ENCODE measurements at regions not wholly inside any gene's neighbourhood (a gene's known extent, or its start where the extent isn't known, plus 50 kb on each side); places are given as distances from the start of the nearest gene placed in this dataset.

DNA sequence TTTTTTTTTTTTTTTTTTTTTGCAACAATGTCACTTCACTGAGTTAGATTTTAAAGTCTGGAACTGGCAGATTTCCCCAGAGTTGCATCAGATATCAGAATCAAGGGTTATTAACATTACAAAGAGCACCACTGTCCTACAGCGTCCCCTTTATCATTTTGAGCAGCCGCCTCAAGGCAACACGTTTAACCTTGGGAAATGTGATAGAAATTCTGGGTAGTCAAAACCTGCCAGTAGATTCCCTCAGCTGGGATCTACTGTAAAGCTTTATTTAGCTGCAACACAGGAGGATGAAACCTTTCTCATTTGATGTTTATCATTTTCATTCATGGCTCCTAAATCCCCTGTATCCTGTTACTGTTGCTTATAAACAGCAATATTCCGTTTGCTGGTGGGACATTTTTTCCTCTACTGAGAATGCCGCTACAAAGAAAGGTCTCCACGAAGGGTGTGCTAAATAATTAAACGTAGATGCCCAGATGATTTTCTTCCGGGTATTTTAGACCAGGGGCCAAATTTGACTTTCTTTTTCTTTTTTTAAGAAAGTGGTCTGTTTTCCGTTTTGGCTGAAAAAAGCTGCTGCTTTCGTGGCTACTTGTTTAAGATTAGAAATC is 436.1 kb upstream of the GOT2 start:
- no peak for DNase-seq (ENCODE audit: low read depth)
- H3K4me3 ChIP-seq (ENCODE audit: low read depth, low read length) = no peak overlapping the region
- TF ChIP-seq CTCF (IDR thresholded peaks at IDR 0.05; ENCODE audit: insufficient read depth, low read length, severe bottlenecking) = no peak
- no peaks in the 10 kb centered on the region for H3K36me3 ChIP-seq (ENCODE audit: control insufficient read depth, insufficient read depth, low read length)
- FAIRE-seq = no peak
- H3K27me3 ChIP-seq (ENCODE audit: control insufficient read depth, insufficient read depth, low read length) = no peaks in the 10 kb centered on the region

GRCh38 chr16:59169168-59169567 is 435.1 kb upstream of the GOT2 start:
- FAIRE-seq = no peak

DNA sequence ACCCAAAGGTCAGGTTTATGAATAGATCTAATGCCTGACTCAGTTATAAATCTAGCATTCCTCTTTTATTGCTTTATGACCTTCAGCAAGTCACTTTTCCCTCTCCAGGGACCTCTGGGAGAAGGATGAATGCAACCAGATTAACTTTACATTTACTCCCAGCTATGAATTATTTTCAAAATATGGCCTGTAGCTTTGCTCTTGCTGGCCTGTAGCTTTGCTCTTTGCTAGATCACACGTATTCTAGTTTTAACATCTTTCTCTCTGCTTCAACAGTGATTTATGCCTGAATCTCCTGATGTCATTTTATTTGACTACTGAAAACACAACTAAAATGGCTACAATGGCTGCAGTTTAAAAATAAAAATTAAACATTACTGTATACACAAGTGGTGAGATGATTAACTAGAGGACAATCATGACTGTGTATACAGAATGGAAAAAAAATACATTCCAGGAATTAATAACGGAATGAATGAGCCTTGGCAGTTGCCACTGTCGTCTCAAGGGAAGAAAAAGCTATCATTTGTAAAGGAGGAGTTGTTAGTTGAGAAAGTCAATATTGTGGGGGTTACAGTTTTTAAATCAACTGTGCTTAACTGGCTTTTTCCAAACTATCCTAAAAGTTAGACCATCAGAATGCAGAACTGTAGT is 434.5 kb upstream of the GOT2 start:
- H3K36me3 ChIP-seq (ENCODE audit: control insufficient read depth, insufficient read depth, low read length) = no peaks in the 10 kb centered on the region
- H3K4me3 ChIP-seq (ENCODE audit: low read depth, low read length) = no peak overlapping the region
- TF ChIP-seq CTCF (IDR thresholded peaks at IDR 0.05; ENCODE audit: insufficient read depth, low read length, severe bottlenecking) = no peak
- no peaks in the 10 kb centered on the region for H3K27me3 ChIP-seq (ENCODE audit: control insufficient read depth, insufficient read depth, low read length)
- DNase-seq (ENCODE audit: low read depth) (no peak), FAIRE-seq (no peak)

More at GRCh38 chr16:59169168-59169567, 435.1 kb upstream of the GOT2 start:
- TF ChIP-seq CTCF (IDR thresholded peaks at IDR 0.05; ENCODE audit: insufficient read depth, low read length, severe bottlenecking) = no peak
- Histone ChIP-seq H3K27me3 (ENCODE audit: control insufficient read depth, insufficient read depth, low read length) (no peaks in the 10 kb centered on the region), H3K36me3 (ENCODE audit: control insufficient read depth, insufficient read depth, low read length) (no peaks in the 10 kb centered on the region), H3K4me3 (ENCODE audit: low read depth, low read length) (no peak overlapping the region)
- peak; percentile 28 for DNase-seq (ENCODE audit: low read depth)

DNA sequence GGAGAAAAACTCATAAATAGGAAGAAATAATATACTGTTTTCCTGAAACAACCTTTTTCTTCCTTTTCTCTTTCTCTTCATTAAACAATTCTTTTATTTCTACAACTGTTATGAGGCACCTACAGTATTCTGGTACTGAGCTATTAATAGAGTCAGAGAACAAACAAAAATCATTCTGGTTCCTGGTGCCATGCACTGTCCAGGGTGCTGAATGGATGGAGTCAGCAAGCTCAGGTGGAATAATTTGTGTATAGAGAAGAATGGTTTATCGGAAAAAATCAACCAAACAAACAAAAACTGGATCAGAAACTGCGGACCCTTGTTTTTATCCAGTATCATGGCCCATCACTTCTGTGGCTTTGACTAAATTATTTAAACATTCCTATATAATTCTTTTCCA is 430.3 kb upstream of the GOT2 start:
- Histone ChIP-seq H3K4me3 (ENCODE audit: low read depth, low read length) (no peak overlapping the region), H3K27me3 (ENCODE audit: control insufficient read depth, insufficient read depth, low read length) (no peaks in the 10 kb centered on the region), H3K36me3 (ENCODE audit: control insufficient read depth, insufficient read depth, low read length) (no peaks in the 10 kb centered on the region)
- FAIRE-seq (no peak), DNase-seq (ENCODE audit: low read depth) (no peak)
- TF ChIP-seq CTCF (IDR thresholded peaks at IDR 0.05; ENCODE audit: insufficient read depth, low read length, severe bottlenecking) = no peak

- no peak for FAIRE-seq
- no peak for TF ChIP-seq CTCF (IDR thresholded peaks at IDR 0.05; ENCODE audit: insufficient read depth, low read length, severe bottlenecking)
- no peak for DNase-seq (ENCODE audit: low read depth)
- no peaks in the 10 kb centered on the region for H3K36me3 ChIP-seq (ENCODE audit: control insufficient read depth, insufficient read depth, low read length)
- no peak overlapping the region for H3K4me3 ChIP-seq (ENCODE audit: low read depth, low read length)
- H3K27me3 ChIP-seq (ENCODE audit: control insufficient read depth, insufficient read depth, low read length) = no peaks in the 10 kb centered on the region
Measured at GRCh38 chr16:59163371-59164055, 429.4 kb upstream of the GOT2 start.

Data from bronchial epithelial cell (primary cell).